Ishikawa (cell line): ENCODE measurements at regions not wholly inside any gene's neighbourhood (a gene's known extent, or its start where the extent isn't known, plus 50 kb on each side); places are given as distances from the start of the nearest gene placed in this dataset.

Experiments used
- CREB1 ChIP-seq: IDR thresholded peaks from 2 replicates; pipeline ENCODE4 v1.6.1; 2012; ENCODE audit warnings: low read depth
- EP300 ChIP-seq: IDR thresholded peaks from 2 replicates; pipeline ENCODE4 v1.6.1; 2012; ENCODE audit warnings: borderline replicate concordance
- FOXM1 ChIP-seq: IDR thresholded peaks from 2 replicates; pipeline ENCODE4 v1.6.1; 2012; ENCODE audit warnings: low read depth, borderline replicate concordance
- RAD21 ChIP-seq: IDR thresholded peaks from 2 replicates; pipeline ENCODE4 v1.6.1; 2012; ENCODE audit warnings: low read depth
- REST ChIP-seq: IDR thresholded peaks from 2 replicates; pipeline ENCODE4 v1.6.1; 2012; ENCODE audit warnings: low read depth, mild to moderate bottlenecking
- TAF1 ChIP-seq: IDR thresholded peaks from 2 replicates; pipeline ENCODE4 v1.6.1; 2012; ENCODE audit warnings: low read depth, mild to moderate bottlenecking

- TF ChIP-seq RAD21 = no peak
- TF ChIP-seq EP300 = no peak
- no peak for TF ChIP-seq CREB1
- TF ChIP-seq FOXM1 = no peak
- no peak for TF ChIP-seq REST
- TF ChIP-seq TAF1 = no peak
These were observed 466.3 kb downstream of the COG6 start for GRCh38 chr13:40121722-40122121.
